HG03354 (cell line): ENCODE measurements at regions not wholly inside any gene's neighbourhood (a gene's known extent, or its start where the extent isn't known, plus 50 kb on each side); places are given as distances from the start of the nearest gene placed in this dataset.

Source experiments
- ATAC-seq: cut with Tn5 transposase; IDR thresholded peaks from one replicate; pipeline ENCODE4 v1.9.1; 2021; ENCODE audit warnings: mild to moderate bottlenecking; ENCODE audit not compliant: unreplicated experiment, poor library complexity, severe bottlenecking

DNA sequence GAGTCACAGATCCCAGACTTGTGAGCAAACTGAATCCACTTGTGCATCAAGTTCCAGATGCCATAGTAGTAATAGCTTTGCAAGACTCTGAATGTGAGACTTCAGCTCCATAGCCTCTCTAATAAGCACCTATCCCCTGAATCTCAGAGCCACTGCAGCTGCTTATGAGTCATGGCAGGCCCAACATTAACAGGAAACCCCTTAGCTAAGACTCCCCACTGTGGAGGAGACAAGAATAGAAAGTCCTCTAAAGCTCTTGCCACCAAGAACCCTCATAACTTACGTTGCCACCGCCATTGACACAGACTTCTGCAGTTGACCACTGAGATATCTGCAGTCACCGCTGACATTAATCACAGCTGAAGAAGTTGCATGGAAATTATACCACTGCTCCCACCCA, 62.9 kb upstream of the PDE3A start:
- no peak for ATAC-seq

DNA sequence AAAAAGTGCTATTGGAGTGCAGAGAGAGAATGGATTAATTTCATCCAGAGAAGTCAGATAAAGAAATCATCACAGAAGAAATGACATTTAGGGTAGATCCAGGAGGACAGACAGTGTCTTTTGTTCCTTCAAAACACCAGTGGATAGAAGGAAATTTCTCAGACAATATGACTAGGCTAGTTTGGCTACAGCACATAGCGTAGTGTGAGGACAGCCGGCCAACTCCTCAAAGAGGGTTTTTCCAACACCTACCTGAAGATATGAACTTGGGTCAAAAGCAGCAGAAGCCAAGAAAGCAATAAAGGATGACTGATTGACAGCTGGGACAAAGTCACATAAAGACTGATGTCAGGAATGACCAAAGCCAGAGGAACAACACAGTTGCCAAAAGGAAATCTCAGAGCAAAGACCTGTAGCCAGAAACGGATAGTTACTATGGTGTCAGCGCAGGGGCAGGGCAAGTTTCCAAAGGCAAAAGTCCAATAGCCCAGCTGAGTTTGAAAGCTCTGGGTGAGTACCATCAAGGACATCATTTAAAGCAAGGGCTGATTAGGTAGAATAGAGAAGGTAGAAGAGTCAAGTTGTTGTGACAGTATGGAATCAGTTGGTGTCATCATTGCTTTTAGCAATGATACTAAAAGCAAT, 58.7 kb upstream of the PDE3A start:
- no peak for ATAC-seq

DNA sequence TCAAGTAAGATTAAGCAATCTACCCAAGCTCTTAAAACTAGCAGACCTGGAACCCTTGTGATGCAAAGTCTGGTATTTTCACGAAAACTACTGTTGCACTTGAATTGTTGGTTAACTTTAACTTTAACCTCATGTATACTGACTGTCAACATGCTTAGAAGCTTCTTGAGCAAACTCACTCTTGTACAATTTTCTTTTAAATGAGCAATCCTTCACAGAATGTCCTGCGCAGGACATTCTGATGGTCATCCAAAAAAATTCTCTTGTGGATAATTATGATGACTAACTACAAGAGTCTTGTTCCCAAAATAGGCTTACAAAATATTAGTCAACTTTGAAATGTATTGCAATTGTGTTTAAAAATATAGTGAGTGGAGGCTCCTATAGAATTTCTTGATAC, 54.0 kb upstream of the PDE3A start:
- no peak for ATAC-seq

DNA sequence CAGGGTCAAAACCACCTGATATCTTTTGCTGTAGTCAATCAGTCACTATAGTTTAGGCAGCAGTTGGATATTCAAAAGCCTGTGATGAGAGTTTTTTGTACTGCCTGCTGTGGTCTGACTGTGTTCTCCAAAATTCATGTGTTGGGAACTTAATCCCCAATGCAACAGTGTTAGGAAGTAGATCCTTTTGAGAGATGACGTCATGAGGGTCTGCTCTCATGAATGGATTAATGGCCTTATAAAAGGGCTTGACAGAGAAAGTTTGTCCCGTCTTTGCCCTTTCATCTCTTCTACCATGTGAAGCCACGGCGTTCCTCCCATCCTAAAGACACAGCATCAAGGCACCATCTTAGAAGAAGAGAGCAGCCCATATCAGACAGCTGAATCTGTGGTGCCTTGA, 50.8 kb upstream of the PDE3A start:
- no peak for ATAC-seq
